SK-N-SH (cell line): ENCODE measurements at regions not wholly inside any gene's neighbourhood (a gene's known extent, or its start where the extent isn't known, plus 50 kb on each side); places are given as distances from the start of the nearest gene placed in this dataset.

Source experiments
- CTCF ChIA-PET: fragments of 300-600, 350-600 bp; formaldehyde crosslinking; extraction: SDS; loops from one replicate; lab custom pipeline; 2021; lab: Yijun Ruan, JAX
- POLR2A ChIA-PET: fragments of 350-600 bp; sonication (Branson Sonifier 250); formaldehyde crosslinking; extraction: SDS; loops from one replicate; lab custom pipeline; 2020; ENCODE audit warnings: antibody characterized with exemption, inconsistent platforms; lab: Yijun Ruan, JAX
- DNase-seq: peaks from one replicate; pipeline ENCODE4 v3.0.0; 2012
- H2AFZ ChIP-seq: fragments of 200-600 bp; sonication (generic); 2 replicates; pipeline ENCODE4 v1.8.1; 2016; ENCODE audit warnings: antibody characterized with exemption, mild to moderate bottlenecking, low read depth
- H3F3A ChIP-seq: fragments of 200-600 bp; sonication (generic); replicated peaks from 2 replicates; pipeline ENCODE3; 2016; ENCODE audit warnings: antibody characterized with exemption, mild to moderate bottlenecking; ENCODE audit not compliant: insufficient read depth
- H3K27ac ChIP-seq, 2 experiments: fragments of 200-500 bp in 1 of 2; fragments of 200-600 bp in 1 of 2; sonication (Bioruptor generic) in 1 of 2; sonication (generic), shearing (Covaris generic) in 1 of 2; 2 replicates each; pipeline versions ENCODE4 v1.5.1 to v1.6.1; 2014 to 2016; ENCODE audit warnings: low read depth in 2 of 2, inconsistent platforms in 1 of 2, low read length in 1 of 2, mild to moderate bottlenecking in 1 of 2, mixed read lengths in 1 of 2
- H3K27me3 ChIP-seq: fragments of 200-600 bp; sonication (generic), shearing (Covaris generic); 2 replicates; pipeline ENCODE4 v1.6.1; 2016; ENCODE audit warnings: mixed run types; ENCODE audit not compliant: insufficient read depth
- H3K36me3 ChIP-seq, 2 experiments: fragments of 200-500 bp in 1 of 2; fragments of 200-600 bp in 1 of 2; sonication (Bioruptor generic) in 1 of 2; sonication (generic) in 1 of 2; replicated peaks in 1 of 2; 2 replicates each; pipeline versions ENCODE3 to v1.5.1; 2014 to 2016; ENCODE audit warnings: low read length in 1 of 2, mild to moderate bottlenecking in 1 of 2; ENCODE audit not compliant: insufficient read depth in 2 of 2, control insufficient read depth in 1 of 2
- H3K4me1 ChIP-seq, 2 experiments: fragments of 200-500 bp in 1 of 2; fragments of 200-600 bp in 1 of 2; sonication (Bioruptor generic) in 1 of 2; sonication (generic), shearing (Covaris generic) in 1 of 2; 2 replicates each; pipeline versions ENCODE4 v1.5.1 to v1.6.1; 2014 to 2016; ENCODE audit warnings: low read depth in 1 of 2, low read length in 1 of 2, mixed run types in 1 of 2; ENCODE audit not compliant: insufficient read depth in 2 of 2, control insufficient read depth in 1 of 2
- H3K4me2 ChIP-seq: fragments of 200-600 bp; sonication (generic), shearing (Covaris generic); 2 replicates; pipeline ENCODE4 v1.6.1; 2017; ENCODE audit warnings: mixed run types
- H3K4me3 ChIP-seq, 2 experiments: fragments of 200-500 bp in 1 of 2; fragments of 200-600 bp in 1 of 2; sonication (Bioruptor generic) in 1 of 2; sonication (generic), shearing (Covaris generic) in 1 of 2; 2 replicates each; pipeline versions ENCODE4 v1.5.1 to v1.8.1; 2014 to 2016; ENCODE audit warnings: low read depth in 2 of 2, inconsistent platforms in 1 of 2, low read length in 1 of 2, mild to moderate bottlenecking in 1 of 2, mixed read lengths in 1 of 2, moderate library complexity in 1 of 2
- H3K79me2 ChIP-seq: fragments of 200-600 bp; sonication (generic); 2 replicates; pipeline ENCODE4 v1.8.1; 2017; ENCODE audit warnings: mild to moderate bottlenecking; ENCODE audit not compliant: insufficient read depth
- H3K9ac ChIP-seq: fragments of 200-600 bp; sonication (generic); 2 replicates; pipeline ENCODE4 v1.6.1; 2017; ENCODE audit warnings: mixed run types
- H3K9me2 ChIP-seq: fragments of 200-600 bp; sonication (generic); 2 replicates; pipeline ENCODE4 v1.6.1; 2017; ENCODE audit warnings: mixed run types
- H3K9me3 ChIP-seq: fragments of 200-600 bp; sonication (generic); 2 replicates; pipeline ENCODE4 v1.6.1; 2017; ENCODE audit warnings: mixed run types, mild to moderate bottlenecking, moderate library complexity
- H4K20me1 ChIP-seq: fragments of 200-600 bp; sonication (generic); 2 replicates; pipeline ENCODE4 v1.6.1; 2017; ENCODE audit warnings: mild to moderate bottlenecking, mixed run types; ENCODE audit not compliant: insufficient read depth
- ELF1 ChIP-seq: IDR thresholded peaks from 2 replicates; pipeline ENCODE4 v1.4.0; 2012
- EP300 ChIP-seq, 2 experiments: IDR thresholded peaks; 2 replicates each; pipeline versions ENCODE4 v1.4.0 to v1.6.1; 2012; ENCODE audit warnings: borderline replicate concordance in 1 of 2, low read depth in 1 of 2, low read length in 1 of 2
- EZH2phosphoT487 ChIP-seq: fragments of 200-600 bp; sonication (generic); IDR thresholded peaks from 2 replicates; pipeline ENCODE4 v1.6.1; 2017; ENCODE audit warnings: low read depth, mixed run types, mild to moderate bottlenecking, antibody characterized with exemption, moderate library complexity, borderline replicate concordance
- FOSL2 ChIP-seq: IDR thresholded peaks from 2 replicates; pipeline ENCODE4 v1.4.0; 2012; ENCODE audit warnings: low read depth, mild to moderate bottlenecking, moderate library complexity, borderline replicate concordance
- GABPA ChIP-seq: IDR thresholded peaks from 2 replicates; pipeline ENCODE4 v1.4.0; 2012; ENCODE audit warnings: low read depth, mild to moderate bottlenecking
- IRF3 ChIP-seq: fragments of 150-350 bp; IDR thresholded peaks from 2 replicates; pipeline ENCODE4 v1.6.1; 2016; ENCODE audit warnings: mild to moderate bottlenecking, low read depth, low read length
- NRF1 ChIP-seq: IDR thresholded peaks from 2 replicates; pipeline ENCODE4 v1.6.1; 2012; ENCODE audit warnings: low read depth, mild to moderate bottlenecking, low read length
- PBX3 ChIP-seq: IDR thresholded peaks from 2 replicates; pipeline ENCODE4; 2012
- POLR2AphosphoS5 ChIP-seq: IDR thresholded peaks from 2 replicates; pipeline ENCODE4 v1.6.1; 2012; ENCODE audit warnings: low read depth, low read length
- RAD21 ChIP-seq: IDR thresholded peaks from 2 replicates; pipeline ENCODE4 v1.6.1; 2012; ENCODE audit warnings: mild to moderate bottlenecking, low read length
- SIN3A ChIP-seq: IDR thresholded peaks from 2 replicates; pipeline ENCODE4 v1.6.1; 2012; ENCODE audit warnings: low read depth, mild to moderate bottlenecking, low read length, moderate library complexity, borderline replicate concordance
- TCF12 ChIP-seq: IDR thresholded peaks from 2 replicates; pipeline ENCODE4 v1.4.0; 2012
- TEAD4 ChIP-seq: IDR thresholded peaks from 2 replicates; pipeline ENCODE4 v1.4.0; 2012; ENCODE audit warnings: mild to moderate bottlenecking, borderline replicate concordance; ENCODE audit not compliant: insufficient read depth
- YY1 ChIP-seq: IDR thresholded peaks from 2 replicates; pipeline ENCODE4 v1.4.0; 2012; ENCODE audit warnings: low read depth, mild to moderate bottlenecking
- WGBS: methylation state at CpG from one replicate; pipeline ENCODE4 v1.1.6; 2017; ENCODE audit warnings: low lambda C conversion rate; 5-methylcytosine and 5-hydroxymethylcytosine counted together
- TF ChIP-seq, protein P1 (sequence below): IDR thresholded peaks from 2 replicates; pipeline ENCODE4 v1.6.1; 2012; ENCODE audit warnings: mild to moderate bottlenecking, low read depth, low read length, moderate library complexity
- TF ChIP-seq, protein P2 (sequence below): fragments of 200-600 bp; sonication (generic); IDR thresholded peaks from 2 replicates; pipeline ENCODE4 v1.6.1; 2017; ENCODE audit warnings: antibody characterized with exemption, mild to moderate bottlenecking, moderate library complexity

GRCh38 chr3:16366-16765 lies 180.2 kb upstream of the CHL1 start:
- H3K9me3 ChIP-seq: no peaks in the 10 kb centered on the region
- no peaks in the 10 kb centered on the region for H3K9me2 ChIP-seq
- ChIA-PET POLR2A (no interaction called here), CTCF (no interaction called here)
- H3K36me3 ChIP-seq: no peaks in the 10 kb centered on the region
- TF ChIP-seq TEAD4: no peak
- no peak for TF ChIP-seq NRF1
- no peak for TF ChIP-seq ELF1
- TF ChIP-seq SIN3A: no peak
- TF ChIP-seq, protein P1, sequence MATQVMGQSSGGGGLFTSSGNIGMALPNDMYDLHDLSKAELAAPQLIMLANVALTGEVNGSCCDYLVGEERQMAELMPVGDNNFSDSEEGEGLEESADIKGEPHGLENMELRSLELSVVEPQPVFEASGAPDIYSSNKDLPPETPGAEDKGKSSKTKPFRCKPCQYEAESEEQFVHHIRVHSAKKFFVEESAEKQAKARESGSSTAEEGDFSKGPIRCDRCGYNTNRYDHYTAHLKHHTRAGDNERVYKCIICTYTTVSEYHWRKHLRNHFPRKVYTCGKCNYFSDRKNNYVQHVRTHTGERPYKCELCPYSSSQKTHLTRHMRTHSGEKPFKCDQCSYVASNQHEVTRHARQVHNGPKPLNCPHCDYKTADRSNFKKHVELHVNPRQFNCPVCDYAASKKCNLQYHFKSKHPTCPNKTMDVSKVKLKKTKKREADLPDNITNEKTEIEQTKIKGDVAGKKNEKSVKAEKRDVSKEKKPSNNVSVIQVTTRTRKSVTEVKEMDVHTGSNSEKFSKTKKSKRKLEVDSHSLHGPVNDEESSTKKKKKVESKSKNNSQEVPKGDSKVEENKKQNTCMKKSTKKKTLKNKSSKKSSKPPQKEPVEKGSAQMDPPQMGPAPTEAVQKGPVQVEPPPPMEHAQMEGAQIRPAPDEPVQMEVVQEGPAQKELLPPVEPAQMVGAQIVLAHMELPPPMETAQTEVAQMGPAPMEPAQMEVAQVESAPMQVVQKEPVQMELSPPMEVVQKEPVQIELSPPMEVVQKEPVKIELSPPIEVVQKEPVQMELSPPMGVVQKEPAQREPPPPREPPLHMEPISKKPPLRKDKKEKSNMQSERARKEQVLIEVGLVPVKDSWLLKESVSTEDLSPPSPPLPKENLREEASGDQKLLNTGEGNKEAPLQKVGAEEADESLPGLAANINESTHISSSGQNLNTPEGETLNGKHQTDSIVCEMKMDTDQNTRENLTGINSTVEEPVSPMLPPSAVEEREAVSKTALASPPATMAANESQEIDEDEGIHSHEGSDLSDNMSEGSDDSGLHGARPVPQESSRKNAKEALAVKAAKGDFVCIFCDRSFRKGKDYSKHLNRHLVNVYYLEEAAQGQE: no peak
- no peak for TF ChIP-seq GABPA
- no peak for TF ChIP-seq EZH2phosphoT487
- TF ChIP-seq, protein P2, sequence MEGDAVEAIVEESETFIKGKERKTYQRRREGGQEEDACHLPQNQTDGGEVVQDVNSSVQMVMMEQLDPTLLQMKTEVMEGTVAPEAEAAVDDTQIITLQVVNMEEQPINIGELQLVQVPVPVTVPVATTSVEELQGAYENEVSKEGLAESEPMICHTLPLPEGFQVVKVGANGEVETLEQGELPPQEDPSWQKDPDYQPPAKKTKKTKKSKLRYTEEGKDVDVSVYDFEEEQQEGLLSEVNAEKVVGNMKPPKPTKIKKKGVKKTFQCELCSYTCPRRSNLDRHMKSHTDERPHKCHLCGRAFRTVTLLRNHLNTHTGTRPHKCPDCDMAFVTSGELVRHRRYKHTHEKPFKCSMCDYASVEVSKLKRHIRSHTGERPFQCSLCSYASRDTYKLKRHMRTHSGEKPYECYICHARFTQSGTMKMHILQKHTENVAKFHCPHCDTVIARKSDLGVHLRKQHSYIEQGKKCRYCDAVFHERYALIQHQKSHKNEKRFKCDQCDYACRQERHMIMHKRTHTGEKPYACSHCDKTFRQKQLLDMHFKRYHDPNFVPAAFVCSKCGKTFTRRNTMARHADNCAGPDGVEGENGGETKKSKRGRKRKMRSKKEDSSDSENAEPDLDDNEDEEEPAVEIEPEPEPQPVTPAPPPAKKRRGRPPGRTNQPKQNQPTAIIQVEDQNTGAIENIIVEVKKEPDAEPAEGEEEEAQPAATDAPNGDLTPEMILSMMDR: no peak
- TF ChIP-seq YY1: no peak
- no peak for TF ChIP-seq FOSL2
- no peak for TF ChIP-seq POLR2AphosphoS5
- WGBS: 17% methylated on average over 2 of the region's 2 CpGs
- H3F3A ChIP-seq: peaks cover 4% of the 10 kb centered on the region
- no peak for DNase-seq
- no peaks in the 10 kb centered on the region for H3K27me3 ChIP-seq
- no peaks in the 10 kb centered on the region for H4K20me1 ChIP-seq
- H3K9ac ChIP-seq: no peak overlapping the region
- no peak overlapping the region for H3K27ac ChIP-seq
- H3K79me2 ChIP-seq: no peaks in the 10 kb centered on the region
- H3K4me1 ChIP-seq: no peaks in the 10 kb centered on the region; a peak in 1 of 4 replicates
- H2AFZ ChIP-seq: no peak overlapping the region
- no peak overlapping the region for H3K4me3 ChIP-seq
- no peak overlapping the region for H3K4me2 ChIP-seq

DNA sequence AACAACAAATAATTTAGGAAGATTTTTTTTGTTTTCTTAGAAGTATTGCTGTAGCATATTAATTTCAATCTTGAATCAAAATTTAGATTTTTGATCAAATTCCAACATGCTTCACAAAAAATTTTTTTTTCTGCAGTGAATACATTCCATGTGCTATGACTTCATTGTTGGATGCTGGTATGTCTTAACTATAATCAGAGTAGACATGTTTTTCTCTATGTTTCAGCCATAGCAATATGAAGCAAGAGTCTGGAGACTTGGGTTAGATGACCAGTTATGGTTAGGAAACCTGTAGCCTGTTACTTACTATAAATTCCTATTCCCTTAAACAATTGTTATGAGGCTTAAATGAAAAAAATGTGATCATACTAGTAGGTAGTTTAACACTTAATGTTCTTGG lies 176.1 kb upstream of the CHL1 start:
- no peaks in the 10 kb centered on the region for H3K79me2 ChIP-seq
- POLR2A ChIA-PET: no interaction called here

More for the DNA sequence above, 176.1 kb upstream of the CHL1 start:
- H3K27me3 ChIP-seq: no peaks in the 10 kb centered on the region
- CTCF ChIA-PET: interaction anchor here (2.5 kb wide), 1 partner anchor 334 kb away, joined by 13 read pairs; no protein-coding TSS in a partner anchor
- no peak overlapping the region for H3K27ac ChIP-seq
- H3K36me3 ChIP-seq: no peaks in the 10 kb centered on the region
- H3F3A ChIP-seq: no peaks in the 10 kb centered on the region
- no peaks in the 10 kb centered on the region for H4K20me1 ChIP-seq
- H2AFZ ChIP-seq: no peak overlapping the region
- no peaks in the 10 kb centered on the region for H3K9me2 ChIP-seq
- no peaks in the 10 kb centered on the region for H3K9me3 ChIP-seq
- no peaks in the 10 kb centered on the region for H3K4me1 ChIP-seq
- TF ChIP-seq TCF12: peak; percentile 47
- no peak for TF ChIP-seq EP300 (IDR thresholded peaks at IDR 0.05; ENCODE audit: borderline replicate concordance in 1 of 2, low read depth in 1 of 2, low read length in 1 of 2)
- no peak for TF ChIP-seq ELF1
- no peak for TF ChIP-seq RAD21
- TF ChIP-seq FOSL2: no peak
- no peak for TF ChIP-seq IRF3
- 0 out of 2 replicates have a peak, but pooled peaks have one; percentile 20 for TF ChIP-seq PBX3
- H3K4me2 ChIP-seq: no peak overlapping the region
- H3K4me3 ChIP-seq: no peak overlapping the region
- no peak for DNase-seq
- no peak overlapping the region for H3K9ac ChIP-seq
